SK-MEL-5 (cell line): ENCODE measurements at regions not wholly inside any gene's neighbourhood (a gene's known extent, or its start where the extent isn't known, plus 50 kb on each side); places are given as distances from the start of the nearest gene placed in this dataset.

Experiments used
- DNase-seq: peaks from one replicate; pipeline ENCODE4 v3.0.0-alpha.2; 2016; ENCODE audit warnings: low read depth, low spot score
- in situ Hi-C: cut with HindIII; loops from 2 replicates; pipeline ENCODE4 v1.10.0; 2016; ENCODE audit warnings: low sequenced_read_pairs, high pct_unique_total_duplicates, low pct_unique_long_range_greater_than_20kb

GRCh38 chr22:26894766-26895485 lies 237.5 kb downstream of the MIAT start:
- in situ Hi-C loops, result no loop called here
- DNase-seq, result no peak

GRCh38 chr22:26897384-26897783 lies 240.0 kb downstream of the MIAT start:
- DNase-seq, result no peak
- in situ Hi-C loops, result no loop called here

GRCh38 chr22:26898946-26899605 lies 241.7 kb downstream of the MIAT start:
- in situ Hi-C loops, result no loop called here
- DNase-seq, result no peak

GRCh38 chr22:26900787-26901186 lies 243.4 kb downstream of the MIAT start:
- DNase-seq, result no peak
- in situ Hi-C loops, result no loop called here

GRCh38 chr22:26901198-26901816 lies 243.9 kb downstream of the MIAT start:
- DNase-seq, result no peak

GRCh38 chr22:26902401-26903029 lies 245.1 kb downstream of the MIAT start:
- no peak for DNase-seq
- in situ Hi-C loops, result no loop called here

More at GRCh38 chr22:26901198-26901816, 243.9 kb downstream of the MIAT start:
- in situ Hi-C loops, result no loop called here

GRCh38 chr22:26903030-26903856 lies 245.9 kb downstream of the MIAT start:
- no peak for DNase-seq
- in situ Hi-C loops, result no loop called here

GRCh38 chr22:26904483-26904882 lies 247.1 kb downstream of the MIAT start:
- DNase-seq, result no peak
- in situ Hi-C loops, result no loop called here

- in situ Hi-C loops, result no loop called here
These were observed 247.7 kb downstream of the MIAT start for GRCh38 chr22:26905076-26905475.

GRCh38 chr22:26905640-26906039 lies 248.3 kb downstream of the MIAT start:
- in situ Hi-C loops, result no loop called here
- no peak for DNase-seq

More at GRCh38 chr22:26905076-26905475, 247.7 kb downstream of the MIAT start:
- DNase-seq, result no peak

GRCh38 chr22:26906464-26906863 lies 249.1 kb downstream of the MIAT start:
- in situ Hi-C loops, result no loop called here
- no peak for DNase-seq

- in situ Hi-C loops, result no loop called here
- DNase-seq, result no peak
These were observed 250.0 kb downstream of the MIAT start for GRCh38 chr22:26907366-26907765.

- in situ Hi-C loops, result no loop called here
- DNase-seq, result no peak
These were observed 253.5 kb downstream of the MIAT start for GRCh38 chr22:26910845-26911244.

GRCh38 chr22:26912655-26913345 lies 255.4 kb downstream of the MIAT start:
- in situ Hi-C loops, result no loop called here
- DNase-seq, result no peak

GRCh38 chr22:26914519-26915185 lies 257.3 kb downstream of the MIAT start:
- DNase-seq, result no peak
- in situ Hi-C loops, result no loop called here

- no peak for DNase-seq
- in situ Hi-C loops, result no loop called here
These were observed 258.8 kb downstream of the MIAT start for GRCh38 chr22:26916236-26916635.

- DNase-seq, result peak; percentile 22
- in situ Hi-C loops, result no loop called here
These were observed 260.8 kb downstream of the MIAT start for GRCh38 chr22:26918226-26918625.
